ENCODE measurements at regions not wholly inside any gene's neighbourhood (a gene's known extent, or its start where the extent isn't known, plus 50 kb on each side); places are given as distances from the start of the nearest gene placed in this dataset.

DNA sequence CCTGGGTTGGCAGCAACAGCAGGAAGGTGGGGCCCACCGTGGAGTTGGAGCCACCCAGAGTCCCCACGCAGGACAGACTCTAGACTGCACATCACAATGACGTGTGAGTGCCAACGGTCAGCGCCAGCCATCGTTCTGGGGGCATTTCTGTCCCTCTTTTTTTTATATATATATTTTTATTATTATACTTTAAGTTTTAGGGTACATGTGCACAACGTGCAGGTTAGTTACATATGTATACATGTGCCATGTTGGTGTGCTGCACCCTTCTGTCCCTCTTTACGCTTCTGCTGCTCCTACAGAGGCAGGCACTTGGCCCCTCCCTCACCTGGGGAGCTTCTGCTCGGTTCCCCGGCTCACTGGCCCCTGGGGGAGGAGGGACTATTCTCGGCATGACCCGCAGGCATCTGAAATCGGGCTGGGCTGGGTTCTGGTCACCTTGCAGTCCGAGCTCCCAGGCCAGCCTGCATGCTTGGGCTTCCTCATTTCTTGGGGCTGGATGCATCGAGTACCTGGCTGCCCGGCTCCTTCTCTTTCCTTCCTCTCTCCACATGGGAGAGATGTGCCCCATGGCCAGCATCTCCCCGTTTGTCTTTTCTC lies 787.4 kb downstream of the TBC1D22A start:
- Histone ChIP-seq H3K36me3 (ENCODE audit: low read length) (no peaks in the 10 kb centered on the region), H3K4me2 (ENCODE audit: low read depth, low read length, poor library complexity, severe bottlenecking) (no peak overlapping the region), H3K79me2 (ENCODE audit: insufficient read depth, low read length) (no peaks in the 10 kb centered on the region), H3K27ac (ENCODE audit: low read depth, low read length) (no peak overlapping the region), H2AFZ (ENCODE audit: low read depth, low read length, severe bottlenecking) (no peak overlapping the region), H3K9ac (ENCODE audit: low read length) (no peak overlapping the region), H3K4me3 (ENCODE audit: insufficient read depth, low read length, poor library complexity, severe bottlenecking) (no peak overlapping the region), H3K9me3 (ENCODE audit: insufficient read depth, low read length) (no peaks in the 10 kb centered on the region), H3F3A (ENCODE audit: insufficient read depth) (no peaks in the 10 kb centered on the region), H3K27me3 (ENCODE audit: low read length) (no peaks in the 10 kb centered on the region), H4K20me1 (ENCODE audit: low read depth, low read length) (no peaks in the 10 kb centered on the region), H3K9me2 (replicated peaks; ENCODE audit: insufficient read depth, low read length) (no peaks in the 10 kb centered on the region)
- TF ChIP-seq EZH2phosphoT487 (conservative IDR thresholded peaks at IDR 0.05; ENCODE audit: low read length) = no peak
- TF ChIP-seq, protein P1, sequence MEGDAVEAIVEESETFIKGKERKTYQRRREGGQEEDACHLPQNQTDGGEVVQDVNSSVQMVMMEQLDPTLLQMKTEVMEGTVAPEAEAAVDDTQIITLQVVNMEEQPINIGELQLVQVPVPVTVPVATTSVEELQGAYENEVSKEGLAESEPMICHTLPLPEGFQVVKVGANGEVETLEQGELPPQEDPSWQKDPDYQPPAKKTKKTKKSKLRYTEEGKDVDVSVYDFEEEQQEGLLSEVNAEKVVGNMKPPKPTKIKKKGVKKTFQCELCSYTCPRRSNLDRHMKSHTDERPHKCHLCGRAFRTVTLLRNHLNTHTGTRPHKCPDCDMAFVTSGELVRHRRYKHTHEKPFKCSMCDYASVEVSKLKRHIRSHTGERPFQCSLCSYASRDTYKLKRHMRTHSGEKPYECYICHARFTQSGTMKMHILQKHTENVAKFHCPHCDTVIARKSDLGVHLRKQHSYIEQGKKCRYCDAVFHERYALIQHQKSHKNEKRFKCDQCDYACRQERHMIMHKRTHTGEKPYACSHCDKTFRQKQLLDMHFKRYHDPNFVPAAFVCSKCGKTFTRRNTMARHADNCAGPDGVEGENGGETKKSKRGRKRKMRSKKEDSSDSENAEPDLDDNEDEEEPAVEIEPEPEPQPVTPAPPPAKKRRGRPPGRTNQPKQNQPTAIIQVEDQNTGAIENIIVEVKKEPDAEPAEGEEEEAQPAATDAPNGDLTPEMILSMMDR (IDR thresholded peaks at IDR 0.05; ENCODE audit: insufficient read depth, low read length, poor library complexity, severe bottlenecking) = no peak

DNA sequence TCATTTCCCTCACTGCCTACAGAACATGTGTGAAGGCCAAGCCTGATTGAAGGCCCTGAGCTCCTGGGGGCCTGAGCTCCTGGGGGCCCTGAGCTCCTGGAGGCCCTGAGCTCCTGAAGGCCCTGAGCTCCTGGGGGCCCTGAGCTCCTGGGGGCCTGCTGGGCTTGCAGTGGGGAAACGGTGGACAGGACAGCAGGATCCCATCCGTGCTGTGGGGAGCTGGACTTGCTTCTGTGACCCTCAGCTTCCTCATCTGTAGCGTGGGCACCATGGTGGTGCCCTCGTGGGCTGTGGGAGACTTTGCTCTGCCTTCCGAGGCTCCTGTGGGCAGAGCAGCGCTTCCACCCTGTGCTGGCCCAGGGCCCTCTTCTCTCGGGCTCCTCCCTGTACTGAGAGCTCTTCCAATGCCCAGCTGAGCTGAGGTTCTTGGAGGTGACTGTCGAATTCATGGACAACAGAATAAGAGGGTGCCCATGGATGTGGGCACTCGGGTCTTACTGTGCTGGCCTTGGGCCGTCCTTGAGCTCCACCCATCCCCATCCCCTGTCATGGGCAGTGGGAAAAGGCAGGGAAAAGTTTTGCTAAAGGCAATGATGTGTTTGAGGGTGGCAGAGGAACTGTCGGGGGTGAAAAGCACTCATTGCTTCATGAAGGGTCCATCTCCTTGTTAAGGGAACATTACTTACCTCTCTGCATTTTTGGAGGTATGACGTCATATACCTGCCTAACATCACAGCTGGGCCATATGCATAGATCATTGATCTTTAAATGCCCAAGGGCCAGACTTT lies 786.7 kb downstream of the TBC1D22A start:
- Histone ChIP-seq H3K36me3 (ENCODE audit: low read length) (no peaks in the 10 kb centered on the region), H3K79me2 (ENCODE audit: insufficient read depth, low read length) (no peaks in the 10 kb centered on the region)

DNA sequence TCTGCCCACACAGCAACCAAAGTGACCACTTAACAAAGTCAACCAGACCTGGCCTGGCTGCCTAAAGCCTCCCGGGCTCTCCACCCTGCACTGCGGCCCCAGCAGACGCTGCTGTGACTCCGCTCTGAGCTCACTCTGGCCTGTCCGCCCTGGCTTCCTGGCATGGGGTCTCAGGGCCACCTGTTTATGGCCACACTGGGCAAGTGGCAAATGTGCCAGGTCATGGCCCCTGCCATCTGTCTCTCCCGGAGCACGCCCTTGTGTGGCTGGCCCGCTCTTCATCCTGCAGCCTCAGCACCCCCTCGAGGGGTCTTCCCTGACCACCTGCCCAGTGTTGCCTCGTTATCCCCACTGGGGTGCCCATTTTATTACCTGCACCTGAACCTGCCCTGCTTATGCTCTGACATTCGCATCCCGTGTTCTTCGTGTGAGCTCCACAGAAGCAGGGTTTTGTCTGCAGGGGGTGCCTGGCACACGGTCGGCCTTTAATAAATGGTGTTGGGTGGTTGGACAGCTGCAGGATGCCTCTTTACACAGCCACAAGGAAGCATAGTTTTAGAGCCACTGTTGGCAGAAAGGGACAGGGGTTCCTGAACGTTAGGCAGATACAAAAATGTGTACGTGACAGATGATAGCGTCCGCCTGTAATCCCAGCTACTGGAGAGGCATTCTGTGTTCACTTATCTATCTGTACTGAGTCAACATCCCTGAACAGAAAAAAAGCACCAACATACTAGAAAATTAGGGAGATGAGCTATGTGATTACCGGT lies 785.6 kb downstream of the TBC1D22A start:
- no peak for TF ChIP-seq EZH2phosphoT487 (conservative IDR thresholded peaks at IDR 0.05; ENCODE audit: low read length)
- TF ChIP-seq, protein P1 (IDR thresholded peaks at IDR 0.05; ENCODE audit: insufficient read depth, low read length, poor library complexity, severe bottlenecking) = no peak
- no peaks in the 10 kb centered on the region for H3K27me3 ChIP-seq (ENCODE audit: low read length)
- no peak overlapping the region for H3K4me3 ChIP-seq (ENCODE audit: insufficient read depth, low read length, poor library complexity, severe bottlenecking)
- no peak overlapping the region for H2AFZ ChIP-seq (ENCODE audit: low read depth, low read length, severe bottlenecking)
- H4K20me1 ChIP-seq (ENCODE audit: low read depth, low read length) = no peaks in the 10 kb centered on the region
- no peaks in the 10 kb centered on the region for H3K36me3 ChIP-seq (ENCODE audit: low read length)
- no peak overlapping the region for H3K27ac ChIP-seq (ENCODE audit: low read depth, low read length)
- no peaks in the 10 kb centered on the region for H3F3A ChIP-seq (ENCODE audit: insufficient read depth)
- no peaks in the 10 kb centered on the region for H3K9me3 ChIP-seq (ENCODE audit: insufficient read depth, low read length)
- no peaks in the 10 kb centered on the region for H3K79me2 ChIP-seq (ENCODE audit: insufficient read depth, low read length)
- no peaks in the 10 kb centered on the region for H3K9me2 ChIP-seq (replicated peaks; ENCODE audit: insufficient read depth, low read length)
- H3K4me2 ChIP-seq (ENCODE audit: low read depth, low read length, poor library complexity, severe bottlenecking) = no peak overlapping the region
- H3K9ac ChIP-seq (ENCODE audit: low read length) = no peak overlapping the region

More for the DNA sequence above, 786.7 kb downstream of the TBC1D22A start:
- H3K4me3 ChIP-seq (ENCODE audit: insufficient read depth, low read length, poor library complexity, severe bottlenecking) = no peak overlapping the region
- H3K27me3 ChIP-seq (ENCODE audit: low read length) = no peaks in the 10 kb centered on the region
- no peaks in the 10 kb centered on the region for H3F3A ChIP-seq (ENCODE audit: insufficient read depth)
- H3K4me2 ChIP-seq (ENCODE audit: low read depth, low read length, poor library complexity, severe bottlenecking) = no peak overlapping the region
- H2AFZ ChIP-seq (ENCODE audit: low read depth, low read length, severe bottlenecking) = no peak overlapping the region
- H3K9me3 ChIP-seq (ENCODE audit: insufficient read depth, low read length) = no peaks in the 10 kb centered on the region
- no peaks in the 10 kb centered on the region for H3K9me2 ChIP-seq (replicated peaks; ENCODE audit: insufficient read depth, low read length)
- H4K20me1 ChIP-seq (ENCODE audit: low read depth, low read length) = no peaks in the 10 kb centered on the region
- H3K27ac ChIP-seq (ENCODE audit: low read depth, low read length) = no peak overlapping the region
- H3K9ac ChIP-seq (ENCODE audit: low read length) = no peak overlapping the region
- TF ChIP-seq, protein P1 (IDR thresholded peaks at IDR 0.05; ENCODE audit: insufficient read depth, low read length, poor library complexity, severe bottlenecking) = no peak
- TF ChIP-seq EZH2phosphoT487 (conservative IDR thresholded peaks at IDR 0.05; ENCODE audit: low read length) = no peak
